Esophagus squamous epithelium (tissue), 5 donors: ENCODE measurements at regions not wholly inside any gene's neighbourhood (a gene's known extent, or its start where the extent isn't known, plus 50 kb on each side); places are given as distances from the start of the nearest gene placed in this dataset.

Experiments used
- DNase-seq: peaks from one replicate; lab custom pipeline; 2025; lab: John Stamatoyannopoulos, UW
- H3K27ac ChIP-seq, 4 donors: fragments of 200-600 bp; sonication (generic); one replicate each; pipeline ENCODE4 v1.5.1; 2016 to 2019; ENCODE audit warnings: mild to moderate bottlenecking in 1 of 4
- H3K27me3 ChIP-seq, 4 donors: fragments of 200-600 bp; sonication (generic); 1 replicate in 3 of 4; 2 replicates in 1 of 4; pipeline versions ENCODE4 v1.5.1 to v1.6.0; 2017 to 2021; ENCODE audit warnings: antibody characterized with exemption in 1 of 4
- H3K36me3 ChIP-seq, 3 donors: fragments of 200-600 bp; sonication (generic); one replicate each; pipeline ENCODE4 v1.5.1; 2016 to 2019
- H3K4me1 ChIP-seq, 3 donors: fragments of 200-600 bp; sonication (generic); one replicate each; pipeline ENCODE4 v1.5.1; 2017 to 2019
- H3K4me3 ChIP-seq, 4 donors: fragments of 200-600 bp; sonication (generic); 1 replicate in 3 of 4; 2 replicates in 1 of 4; pipeline ENCODE4 v1.5.1; 2016 to 2019; ENCODE audit warnings: mild to moderate bottlenecking in 2 of 4, moderate library complexity in 1 of 4
- H3K9me3 ChIP-seq, 3 donors: fragments of 200-600 bp; sonication (generic); one replicate each; pipeline ENCODE4 v1.5.1; 2016 to 2019
- POLR2A ChIP-seq, 4 donors: fragments of 450-650 bp; IDR thresholded peaks; one replicate each; pipeline ENCODE4 v1.6.1; 2017; ENCODE audit warnings: antibody characterized with exemption in 4 of 4, mild to moderate bottlenecking in 4 of 4, moderate library complexity in 3 of 4
- WGBS, 2 donors: methylation state at CpG; one replicate each; pipeline ENCODE4 v1.1.5; 2018; 5-methylcytosine and 5-hydroxymethylcytosine counted together
- intact Hi-C: fragments of 100-400 bp; cut with DNase I; formaldehyde crosslinking; loops from one replicate; pipeline ENCODE4 v1.15.0; 2022
- TF ChIP-seq, protein P1 (sequence below), 6 experiments: fragments of 450-650 bp in 4 of 6; fragments of 200-600 bp in 2 of 6; sonication (generic) in 2 of 6; IDR thresholded peaks; one replicate each; pipeline ENCODE4 v1.5.1; 2016 to 2019; ENCODE audit warnings: antibody characterized with exemption in 6 of 6, mild to moderate bottlenecking in 4 of 6, moderate library complexity in 4 of 6
- donor health status: DM: yes; HTN: yes; CAD: no.

DNA sequence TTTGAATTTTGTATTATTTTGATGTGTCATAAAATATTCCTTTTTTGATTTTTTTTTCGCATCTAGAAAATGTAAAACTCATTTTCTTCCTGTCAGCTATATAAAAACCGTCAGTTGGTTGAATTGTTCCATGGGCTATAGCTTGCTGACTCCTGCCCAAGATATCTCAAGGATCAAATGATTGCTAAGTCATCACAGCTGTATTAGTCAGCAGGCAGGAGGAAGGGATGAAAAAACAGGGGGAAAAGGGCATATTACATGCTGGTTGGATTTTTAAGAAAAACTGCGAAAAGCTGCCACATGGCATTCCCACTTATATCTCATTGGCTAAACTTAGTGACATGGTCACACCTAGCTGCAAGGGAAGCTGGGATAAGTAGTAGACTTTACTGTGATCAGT, 569.9 kb downstream of the BCKDHB start:
- WGBS, 2 donors: 70 to 73% methylated on average over 3 of the region's 3 CpGs
- H3K4me1 ChIP-seq: no peaks in the 10 kb centered on the region

GRCh38 chr6:80674669-80675068, 568.2 kb downstream of the BCKDHB start:
- no peaks in the 10 kb centered on the region for H3K27me3 ChIP-seq
- intact Hi-C loops: no loop called here
- H3K4me3 ChIP-seq: no peak overlapping the region
- H3K27ac ChIP-seq: no peak overlapping the region
- 15 to 60% methylated on average over 1 of the region's 1 CpG for WGBS, 2 donors
- no peak for DNase-seq
- H3K9me3 ChIP-seq: no peaks in the 10 kb centered on the region
- no peaks in the 10 kb centered on the region for H3K36me3 ChIP-seq
- no peaks in the 10 kb centered on the region for H3K4me1 ChIP-seq
- TF ChIP-seq, protein P1, sequence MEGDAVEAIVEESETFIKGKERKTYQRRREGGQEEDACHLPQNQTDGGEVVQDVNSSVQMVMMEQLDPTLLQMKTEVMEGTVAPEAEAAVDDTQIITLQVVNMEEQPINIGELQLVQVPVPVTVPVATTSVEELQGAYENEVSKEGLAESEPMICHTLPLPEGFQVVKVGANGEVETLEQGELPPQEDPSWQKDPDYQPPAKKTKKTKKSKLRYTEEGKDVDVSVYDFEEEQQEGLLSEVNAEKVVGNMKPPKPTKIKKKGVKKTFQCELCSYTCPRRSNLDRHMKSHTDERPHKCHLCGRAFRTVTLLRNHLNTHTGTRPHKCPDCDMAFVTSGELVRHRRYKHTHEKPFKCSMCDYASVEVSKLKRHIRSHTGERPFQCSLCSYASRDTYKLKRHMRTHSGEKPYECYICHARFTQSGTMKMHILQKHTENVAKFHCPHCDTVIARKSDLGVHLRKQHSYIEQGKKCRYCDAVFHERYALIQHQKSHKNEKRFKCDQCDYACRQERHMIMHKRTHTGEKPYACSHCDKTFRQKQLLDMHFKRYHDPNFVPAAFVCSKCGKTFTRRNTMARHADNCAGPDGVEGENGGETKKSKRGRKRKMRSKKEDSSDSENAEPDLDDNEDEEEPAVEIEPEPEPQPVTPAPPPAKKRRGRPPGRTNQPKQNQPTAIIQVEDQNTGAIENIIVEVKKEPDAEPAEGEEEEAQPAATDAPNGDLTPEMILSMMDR (IDR thresholded peaks at IDR 0.05): no peak
- no peak for TF ChIP-seq POLR2A (IDR thresholded peaks at IDR 0.05)

More for the DNA sequence above, 569.9 kb downstream of the BCKDHB start:
- TF ChIP-seq, protein P1 (IDR thresholded peaks at IDR 0.05): no peak
- no peak for TF ChIP-seq POLR2A (IDR thresholded peaks at IDR 0.05)
- DNase-seq: no peak
- H3K36me3 ChIP-seq: no peaks in the 10 kb centered on the region
- H3K4me3 ChIP-seq: no peak overlapping the region
- H3K9me3 ChIP-seq: no peaks in the 10 kb centered on the region
- intact Hi-C loops: no loop called here
- no peaks in the 10 kb centered on the region for H3K27me3 ChIP-seq
- no peak overlapping the region for H3K27ac ChIP-seq

- intact Hi-C loops: no loop called here
- TF ChIP-seq, protein P1 (IDR thresholded peaks at IDR 0.05): no peak
- no peak for TF ChIP-seq POLR2A (IDR thresholded peaks at IDR 0.05)
These were observed 566.9 kb downstream of the BCKDHB start for GRCh38 chr6:80673367-80673766.

DNA sequence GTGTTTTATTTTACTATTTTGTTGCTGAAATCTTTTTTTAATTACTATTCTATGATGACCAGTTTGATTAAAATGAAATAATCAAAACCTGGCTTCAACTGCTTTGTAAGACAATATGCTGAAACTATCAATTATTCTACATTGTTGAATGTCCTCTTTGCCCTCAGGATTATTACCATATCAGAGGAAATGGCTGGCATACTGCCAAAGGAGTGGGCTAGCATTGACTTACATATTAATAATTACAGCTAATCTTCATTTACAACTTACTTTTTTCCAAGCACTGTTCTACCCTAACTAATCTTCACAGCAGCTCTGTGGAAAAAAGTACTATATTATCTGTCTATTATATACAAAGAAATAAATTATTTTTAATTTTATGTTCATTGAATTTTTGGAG, 560.5 kb downstream of the BCKDHB start:
- H3K4me1 ChIP-seq: no peaks in the 10 kb centered on the region
- TF ChIP-seq, protein P1 (IDR thresholded peaks at IDR 0.05): no peak
- no peak for TF ChIP-seq POLR2A (IDR thresholded peaks at IDR 0.05)
- no peak overlapping the region for H3K27ac ChIP-seq
- intact Hi-C loops: no loop called here
- no peaks in the 10 kb centered on the region for H3K36me3 ChIP-seq
- H3K9me3 ChIP-seq: no peaks in the 10 kb centered on the region
- H3K27me3 ChIP-seq: no peaks in the 10 kb centered on the region
- DNase-seq: no peak
- no peak overlapping the region for H3K4me3 ChIP-seq

More at GRCh38 chr6:80673367-80673766, 566.9 kb downstream of the BCKDHB start:
- Histone ChIP-seq H3K9me3 (no peaks in the 10 kb centered on the region), H3K27ac (no peak overlapping the region), H3K27me3 (no peaks in the 10 kb centered on the region), H3K4me3 (no peak overlapping the region), H3K36me3 (no peaks in the 10 kb centered on the region), H3K4me1 (no peaks in the 10 kb centered on the region)
- DNase-seq: no peak

DNA sequence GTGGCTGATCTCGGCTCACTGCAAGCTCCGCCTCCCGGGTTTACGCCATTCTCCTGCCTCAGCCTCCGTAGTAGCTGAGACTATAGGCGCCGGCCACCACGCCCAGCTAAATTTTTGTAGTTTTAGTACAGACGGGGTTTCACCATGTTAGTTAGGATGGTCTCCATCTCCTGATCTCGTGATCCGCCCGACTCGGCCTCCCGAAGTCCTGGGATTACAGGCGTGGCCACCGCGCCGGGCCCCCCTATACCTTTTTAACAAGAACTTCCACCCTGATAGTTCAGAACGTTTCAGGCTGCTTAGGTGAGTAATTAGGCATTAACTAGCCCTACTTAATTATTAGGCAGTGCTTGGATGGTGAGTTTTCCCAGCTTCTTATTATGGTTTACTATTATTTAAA, 552.5 kb downstream of the BCKDHB start:
- no peak overlapping the region for H3K4me3 ChIP-seq
- H3K9me3 ChIP-seq: no peaks in the 10 kb centered on the region
- TF ChIP-seq POLR2A (IDR thresholded peaks at IDR 0.05): no peak
- TF ChIP-seq, protein P1 (IDR thresholded peaks at IDR 0.05): no peak
- 87 to 91% methylated on average over 10 to 11 of the region's 19 CpGs for WGBS, 2 donors
- no peak for DNase-seq
- no peaks in the 10 kb centered on the region for H3K36me3 ChIP-seq
- no peak overlapping the region for H3K27ac ChIP-seq
- intact Hi-C loops: no loop called here
- no peaks in the 10 kb centered on the region for H3K4me1 ChIP-seq
- H3K27me3 ChIP-seq: no peaks in the 10 kb centered on the region
